ENCODE measurements at regions not wholly inside any gene's neighbourhood (a gene's known extent, or its start where the extent isn't known, plus 50 kb on each side); places are given as distances from the start of the nearest gene placed in this dataset.

- ChIA-PET CTCF (no interaction called here), POLR2A (no interaction called here)
- no peak for TF ChIP-seq CTCF (IDR thresholded peaks at IDR 0.05; ENCODE audit: control extremely low read depth, extremely low read depth, low read depth, missing control alignments)
- no peak for DNase-seq (ENCODE audit: extremely low spot score)
Measured at GRCh38 chr2:185471441-185471840, 267.2 kb upstream of the FSIP2 start.

DNA sequence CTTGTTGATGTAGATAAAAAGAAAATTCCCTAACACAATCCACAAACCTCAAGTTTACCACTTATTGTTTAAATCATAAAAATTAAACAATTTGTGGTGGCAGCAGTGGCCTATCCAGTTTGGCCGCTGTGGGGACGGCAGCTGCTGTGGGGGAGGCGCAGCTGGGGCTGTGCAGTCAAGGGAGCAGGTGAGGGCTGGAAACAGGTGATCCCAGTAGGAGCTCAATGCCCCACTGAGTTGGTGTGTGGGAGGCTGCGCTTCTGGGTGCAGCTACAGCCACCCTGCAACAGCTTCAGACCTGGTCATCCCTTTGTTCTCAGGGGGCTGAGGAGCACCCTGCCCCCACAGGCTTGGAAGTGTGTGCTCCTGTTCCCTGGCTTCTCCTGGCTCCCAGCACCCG is 266.0 kb upstream of the FSIP2 start:
- POLR2A ChIA-PET: no interaction called here
- CTCF ChIA-PET: interaction anchor here (1.1 kb wide), 1 partner anchor 8 kb away, joined by 4 read pairs; no protein-coding TSS in a partner anchor
- no peak for TF ChIP-seq CTCF (IDR thresholded peaks at IDR 0.05; ENCODE audit: control extremely low read depth, extremely low read depth, low read depth, missing control alignments)
- no peak for DNase-seq (ENCODE audit: extremely low spot score)

GRCh38 chr2:185473838-185474237 is 264.8 kb upstream of the FSIP2 start:
- ChIA-PET POLR2A (no interaction called here), CTCF (interaction anchor here (1.1 kb wide), 1 partner anchor 9 kb away, joined by 4 read pairs; no protein-coding TSS in a partner anchor)
- no peak for TF ChIP-seq CTCF (IDR thresholded peaks at IDR 0.05; ENCODE audit: control extremely low read depth, extremely low read depth, low read depth, missing control alignments)
- DNase-seq (ENCODE audit: extremely low spot score): no peak

GRCh38 chr2:185475914-185476313 is 262.7 kb upstream of the FSIP2 start:
- POLR2A ChIA-PET: no interaction called here
- DNase-seq (ENCODE audit: extremely low spot score): no peak
- CTCF ChIA-PET: interaction anchor here (1.5 kb wide), 1 partner anchor 9 kb away, joined by 3 read pairs; no protein-coding TSS in a partner anchor
- TF ChIP-seq CTCF (IDR thresholded peaks at IDR 0.05; ENCODE audit: control extremely low read depth, extremely low read depth, low read depth, missing control alignments): no peak

DNA sequence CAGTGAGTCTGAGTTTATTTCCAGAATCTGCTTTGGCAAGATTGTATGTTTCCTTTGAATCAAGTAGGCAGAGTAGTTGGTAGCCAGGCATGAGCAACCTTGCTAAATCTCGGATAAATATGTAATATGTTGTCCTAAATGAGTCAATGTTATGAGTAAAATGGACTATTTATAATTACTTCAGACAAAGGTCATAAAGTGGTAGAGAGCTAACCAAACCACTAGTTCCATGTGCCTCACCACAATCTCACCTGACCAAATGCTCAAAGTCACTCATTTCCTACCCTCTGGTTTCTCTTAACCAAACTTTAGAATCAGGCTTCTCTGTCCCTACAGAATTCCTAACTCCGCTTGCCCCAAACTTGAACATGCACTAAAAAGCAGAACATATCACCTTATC is 261.2 kb upstream of the FSIP2 start:
- no peak for DNase-seq (ENCODE audit: extremely low spot score)
- POLR2A ChIA-PET: no interaction called here
- CTCF ChIA-PET: no interaction called here
- TF ChIP-seq CTCF (IDR thresholded peaks at IDR 0.05; ENCODE audit: control extremely low read depth, extremely low read depth, low read depth, missing control alignments): no peak

DNA sequence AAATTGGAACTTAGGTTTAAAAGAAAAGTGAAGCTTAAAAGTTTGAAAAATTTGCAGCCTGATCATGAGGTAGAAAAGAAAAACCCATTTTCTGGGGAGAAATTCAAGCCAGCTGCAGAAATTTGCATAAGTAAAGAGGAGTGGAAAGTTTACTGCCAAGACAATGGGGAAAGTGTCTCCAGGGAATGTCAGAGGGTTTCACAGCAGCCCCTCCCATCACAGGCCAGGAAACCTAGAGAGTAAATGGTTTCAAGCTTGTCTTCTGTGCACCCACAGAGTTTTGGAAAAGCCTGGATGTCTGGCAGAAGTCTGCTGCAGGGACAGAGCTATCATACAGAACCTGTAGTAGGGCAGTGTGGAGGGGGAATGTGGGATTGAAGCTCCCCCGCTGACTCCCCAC is 254.0 kb upstream of the FSIP2 start:
- ChIA-PET CTCF (interaction anchor here (1.3 kb wide), 1 partner anchor 8 kb away, joined by 4 read pairs; no protein-coding TSS in a partner anchor), POLR2A (no interaction called here)
- no peak for TF ChIP-seq CTCF (IDR thresholded peaks at IDR 0.05; ENCODE audit: control extremely low read depth, extremely low read depth, low read depth, missing control alignments)
- no peak for DNase-seq (ENCODE audit: extremely low spot score)

GRCh38 chr2:185502351-185502750 is 236.3 kb upstream of the FSIP2 start:
- CTCF ChIA-PET: no interaction called here
- POLR2A ChIA-PET: no interaction called here
- DNase-seq (ENCODE audit: extremely low spot score): no peak
- TF ChIP-seq CTCF (IDR thresholded peaks at IDR 0.05; ENCODE audit: control extremely low read depth, extremely low read depth, low read depth, missing control alignments): no peak

All from GM10248 (cell line).